Thymus (tissue), 11 donors: ENCODE measurements at regions not wholly inside any gene's neighbourhood (a gene's known extent, or its start where the extent isn't known, plus 50 kb on each side); places are given as distances from the start of the nearest gene placed in this dataset.

ENCODE experiments used
- DNase-seq, 9 donors: peaks; one replicate each; pipeline ENCODE4 v3.0.0-alpha.2; 2013; ENCODE audit warnings: low spot score in 9 of 9, low read depth in 6 of 9, missing footprints in 1 of 9
- H3K27ac ChIP-seq, 2 donors: one replicate each; pipeline ENCODE4 v1.5.1; 2013; ENCODE audit warnings: control low read depth in 1 of 2, low read depth in 1 of 2, low read length in 1 of 2, mild to moderate bottlenecking in 1 of 2, moderate library complexity in 1 of 2
- H3K27me3 ChIP-seq, 2 donors: one replicate each; pipeline ENCODE4 v1.5.1; 2013; ENCODE audit warnings: low read length in 1 of 2; ENCODE audit not compliant: control insufficient read depth in 2 of 2, insufficient read depth in 1 of 2
- H3K36me3 ChIP-seq, 2 donors: one replicate each; pipeline ENCODE4 v1.5.1; 2013; ENCODE audit warnings: low read length in 1 of 2, mild to moderate bottlenecking in 1 of 2, moderate library complexity in 1 of 2; ENCODE audit not compliant: control insufficient read depth in 2 of 2, insufficient read depth in 2 of 2
- H3K4me1 ChIP-seq, 2 donors: one replicate each; pipeline ENCODE4 v1.5.1; 2013; ENCODE audit warnings: low read length in 2 of 2; ENCODE audit not compliant: control insufficient read depth in 2 of 2, insufficient read depth in 2 of 2
- H3K4me3 ChIP-seq, 2 donors: one replicate each; pipeline ENCODE4 v1.5.1; 2013; ENCODE audit warnings: low read length in 2 of 2, control low read depth in 1 of 2, mild to moderate bottlenecking in 1 of 2
- H3K9me3 ChIP-seq, 2 donors: one replicate each; pipeline ENCODE4 v1.5.1; 2013; ENCODE audit warnings: low read length in 1 of 2, mild to moderate bottlenecking in 1 of 2; ENCODE audit not compliant: control insufficient read depth in 2 of 2, insufficient read depth in 1 of 2
- WGBS: extraction: QIAGEN DNeasy Blood & Tissue Kit; methylation state at CpG from one replicate; pipeline ENCODE4 v1.1.7; 2013; 5-methylcytosine and 5-hydroxymethylcytosine counted together
- donor health status: healthy.

DNA sequence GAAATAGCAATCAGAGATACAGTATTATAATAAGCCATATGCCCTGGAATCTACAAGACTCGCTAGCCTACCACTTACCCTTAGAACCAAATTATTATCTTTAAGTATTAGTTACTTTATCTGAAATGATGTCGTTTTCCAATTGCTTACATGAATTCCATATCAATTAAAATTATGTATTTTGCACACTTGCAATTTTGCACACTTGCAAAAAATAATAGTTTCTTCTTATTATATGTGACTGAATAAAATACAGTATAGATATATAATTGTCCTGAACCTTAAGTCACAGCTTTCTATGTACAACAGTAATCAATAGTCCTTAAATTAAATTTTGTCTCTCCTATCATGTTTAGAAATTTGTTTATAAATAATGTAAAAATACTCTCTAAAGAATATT is 2095.1 kb downstream of the NCAM2 start:
- WGBS, result 85% methylated on average over 2 of the region's 2 CpGs
- no peaks in the 10 kb centered on the region for H3K36me3 ChIP-seq
- no peaks in the 10 kb centered on the region for H3K27me3 ChIP-seq
- no peak for DNase-seq
- peaks cover 0 to 7% of the 10 kb centered on the region in 2 donors for H3K9me3 ChIP-seq
- H3K4me1 ChIP-seq, result no peaks in the 10 kb centered on the region
- H3K4me3 ChIP-seq, result no peak overlapping the region
- no peak overlapping the region for H3K27ac ChIP-seq

DNA sequence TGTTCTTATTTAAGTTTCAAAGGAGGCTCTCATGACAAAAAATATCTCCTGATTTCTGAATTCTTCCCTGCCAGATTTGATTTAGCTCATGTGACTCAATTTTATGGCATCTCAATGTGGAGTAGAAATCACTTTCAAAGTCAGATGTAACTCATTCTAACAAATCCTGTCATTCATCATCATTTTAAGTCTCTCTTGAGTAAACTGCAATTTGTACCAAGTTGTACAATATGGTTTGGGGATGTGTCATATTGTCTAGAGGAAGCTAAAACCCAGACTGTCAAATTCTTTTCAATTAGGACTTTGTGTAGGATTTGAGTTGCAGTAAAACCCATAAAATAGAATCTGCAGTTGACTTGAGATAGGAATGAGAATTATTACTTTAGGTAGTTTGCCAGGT is 2101.0 kb downstream of the NCAM2 start:
- no peaks in the 10 kb centered on the region for H3K36me3 ChIP-seq
- H3K4me3 ChIP-seq, result no peak overlapping the region
- H3K9me3 ChIP-seq, result peaks cover 0 to 7% of the 10 kb centered on the region in 2 donors
- no peaks in the 10 kb centered on the region for H3K4me1 ChIP-seq
- DNase-seq, result no peak
- H3K27ac ChIP-seq, result no peak overlapping the region
- no peaks in the 10 kb centered on the region for H3K27me3 ChIP-seq

DNA sequence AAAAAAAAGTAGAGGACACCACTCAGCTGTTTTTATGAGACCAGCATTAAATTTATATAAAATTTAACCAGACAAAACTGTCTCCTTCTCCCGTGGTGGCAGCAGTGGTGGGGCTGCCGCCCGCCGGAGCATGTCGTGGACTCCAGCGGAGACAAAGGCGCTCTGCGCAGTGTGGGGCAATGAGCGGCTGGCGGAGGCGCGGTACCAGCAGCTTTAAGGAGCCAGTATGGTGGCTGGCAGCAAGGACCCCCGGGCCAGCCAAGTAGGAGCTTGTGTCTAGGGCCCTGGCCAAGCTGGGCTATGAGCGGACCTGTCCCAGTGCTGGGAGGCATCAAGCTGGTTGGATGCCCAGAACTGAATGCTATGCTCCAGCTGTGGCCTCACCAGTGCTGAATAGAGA is 2102.9 kb downstream of the NCAM2 start:
- Histone ChIP-seq H3K27me3 (no peaks in the 10 kb centered on the region), H3K4me3 (no peak overlapping the region), H3K27ac (no peak overlapping the region), H3K4me1 (no peaks in the 10 kb centered on the region), H3K36me3 (no peaks in the 10 kb centered on the region), H3K9me3 (peaks cover 0 to 7% of the 10 kb centered on the region in 2 donors)
- no peak for DNase-seq
- 98% methylated on average over 14 of the region's 14 CpGs for WGBS

DNA sequence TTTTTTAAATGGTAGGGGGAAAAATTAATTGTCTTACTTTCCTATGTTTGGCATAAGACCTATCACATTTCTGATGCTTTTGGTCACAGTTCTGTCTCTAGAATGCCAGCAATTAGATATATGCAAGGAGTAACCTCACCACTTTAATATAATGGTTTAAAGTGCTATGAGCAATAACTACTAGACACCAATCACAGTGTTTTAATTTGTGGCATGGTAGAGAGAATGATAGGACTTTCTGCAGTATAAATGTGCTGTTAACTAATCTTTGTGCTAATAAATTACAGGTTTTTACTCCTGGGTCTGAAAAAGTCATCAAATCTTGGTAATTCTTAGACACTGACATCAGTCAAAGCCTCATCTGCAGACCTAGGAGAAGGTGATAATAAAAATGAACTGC is 2110.3 kb downstream of the NCAM2 start:
- H3K27ac ChIP-seq, result no peak overlapping the region
- no peak for DNase-seq
- peaks cover 0 to 3% of the 10 kb centered on the region in 2 donors for H3K9me3 ChIP-seq
- no peaks in the 10 kb centered on the region for H3K36me3 ChIP-seq
- H3K27me3 ChIP-seq, result no peaks in the 10 kb centered on the region
- H3K4me3 ChIP-seq, result no peak overlapping the region
- no peaks in the 10 kb centered on the region for H3K4me1 ChIP-seq

DNA sequence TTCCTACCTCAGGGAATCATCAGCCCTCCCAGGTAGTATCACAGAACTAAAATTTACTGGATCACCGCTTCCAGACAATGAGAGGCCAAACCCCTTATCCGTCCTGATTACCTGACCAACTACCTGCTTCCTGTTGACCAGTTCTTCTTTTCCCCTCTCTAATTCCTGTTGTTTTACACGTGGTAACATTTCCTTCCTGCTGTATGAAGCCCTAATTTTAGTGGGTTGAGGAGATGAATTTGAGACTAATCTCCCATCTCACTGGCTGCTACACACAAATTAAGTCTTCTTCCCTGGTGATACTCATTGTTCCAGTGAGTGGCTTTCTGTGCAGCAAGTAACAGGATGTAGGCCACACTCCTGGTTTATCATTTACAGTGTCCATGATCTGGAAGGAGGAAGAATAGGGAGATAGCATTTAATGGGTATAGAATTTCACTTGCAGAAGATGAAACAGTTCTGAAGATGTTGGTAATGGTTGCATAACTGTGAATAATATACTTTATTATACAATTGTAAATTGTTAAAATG is 2112.9 kb downstream of the NCAM2 start:
- Histone ChIP-seq H3K9me3 (peaks cover 0 to 3% of the 10 kb centered on the region in 2 donors), H3K4me1 (no peaks in the 10 kb centered on the region), H3K36me3 (no peaks in the 10 kb centered on the region), H3K4me3 (no peak overlapping the region), H3K27me3 (no peaks in the 10 kb centered on the region), H3K27ac (no peak overlapping the region)
- 58% methylated on average over 3 of the region's 3 CpGs for WGBS
- DNase-seq, result no peak

DNA sequence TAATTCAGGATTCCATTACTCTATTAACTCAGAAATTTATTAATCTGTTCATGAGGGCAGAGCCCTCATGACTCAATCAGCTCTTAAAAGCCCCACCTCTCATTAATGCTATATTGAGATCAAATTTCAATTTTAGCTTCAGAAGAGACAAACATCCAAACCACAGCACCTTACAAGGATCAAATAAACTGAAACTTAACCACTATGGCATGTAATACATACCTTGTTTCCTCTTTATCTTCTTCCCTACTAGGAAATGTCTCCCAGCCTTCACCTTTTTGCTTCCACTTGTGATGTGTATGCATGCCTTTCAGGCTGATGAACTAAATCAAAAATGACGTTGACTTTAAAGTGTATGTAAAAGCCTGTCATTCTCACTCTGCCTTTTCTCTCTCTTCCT is 2121.3 kb downstream of the NCAM2 start:
- no peak overlapping the region for H3K4me3 ChIP-seq
- 72% methylated on average over 1 of the region's 1 CpG for WGBS
- no peak for DNase-seq
- no peaks in the 10 kb centered on the region for H3K36me3 ChIP-seq
- H3K27ac ChIP-seq, result no peak overlapping the region
- H3K4me1 ChIP-seq, result no peaks in the 10 kb centered on the region
- H3K27me3 ChIP-seq, result no peaks in the 10 kb centered on the region
- H3K9me3 ChIP-seq, result no peaks in the 10 kb centered on the region

DNA sequence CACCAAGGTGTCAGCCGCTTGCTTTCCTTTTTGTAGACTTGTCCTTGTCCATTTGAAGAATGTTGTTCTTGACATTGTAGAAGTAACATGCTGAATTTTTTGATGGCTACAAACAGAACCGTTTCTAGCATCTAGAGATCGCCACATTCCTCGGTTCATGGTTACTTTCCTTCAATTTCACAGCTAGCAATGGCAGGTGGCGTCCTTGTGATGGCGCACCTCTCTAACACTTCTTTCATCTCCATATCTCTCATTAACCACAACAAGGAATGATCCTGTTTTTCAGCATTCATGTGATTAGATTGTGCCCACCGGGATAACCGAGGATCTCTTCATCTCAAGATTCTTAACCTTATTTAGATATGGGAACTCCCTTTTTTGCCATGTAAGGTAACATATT is 2129.8 kb downstream of the NCAM2 start:
- no peak overlapping the region for H3K4me3 ChIP-seq
- no peaks in the 10 kb centered on the region for H3K4me1 ChIP-seq
- no peaks in the 10 kb centered on the region for H3K36me3 ChIP-seq
- WGBS, result 91% methylated on average over 8 of the region's 8 CpGs
- H3K27ac ChIP-seq, result no peak overlapping the region
- no peak for DNase-seq
- H3K9me3 ChIP-seq, result no peaks in the 10 kb centered on the region
- H3K27me3 ChIP-seq, result no peaks in the 10 kb centered on the region

DNA sequence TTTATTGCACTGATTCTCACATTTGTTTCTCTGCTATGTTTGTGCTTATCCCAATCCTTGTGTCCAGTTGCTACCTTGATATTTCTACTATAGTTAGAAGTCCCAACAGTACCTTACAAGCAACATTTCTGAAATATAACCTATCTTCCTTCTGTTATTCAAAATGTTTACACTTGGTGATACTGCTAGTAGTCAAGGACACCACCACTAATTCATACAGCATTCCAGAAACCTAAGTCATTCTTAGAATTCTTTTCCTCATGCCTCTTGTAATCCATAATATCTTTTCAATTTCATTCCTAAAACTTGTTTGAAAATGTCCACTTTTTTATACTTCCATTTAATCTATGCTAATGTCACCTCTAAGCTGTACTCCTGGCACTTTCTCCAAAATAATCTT is 2132.1 kb downstream of the NCAM2 start:
- DNase-seq, result no peak
- Histone ChIP-seq H3K27me3 (no peaks in the 10 kb centered on the region), H3K27ac (no peak overlapping the region), H3K4me3 (no peak overlapping the region), H3K36me3 (no peaks in the 10 kb centered on the region), H3K4me1 (no peaks in the 10 kb centered on the region), H3K9me3 (no peaks in the 10 kb centered on the region)

DNA sequence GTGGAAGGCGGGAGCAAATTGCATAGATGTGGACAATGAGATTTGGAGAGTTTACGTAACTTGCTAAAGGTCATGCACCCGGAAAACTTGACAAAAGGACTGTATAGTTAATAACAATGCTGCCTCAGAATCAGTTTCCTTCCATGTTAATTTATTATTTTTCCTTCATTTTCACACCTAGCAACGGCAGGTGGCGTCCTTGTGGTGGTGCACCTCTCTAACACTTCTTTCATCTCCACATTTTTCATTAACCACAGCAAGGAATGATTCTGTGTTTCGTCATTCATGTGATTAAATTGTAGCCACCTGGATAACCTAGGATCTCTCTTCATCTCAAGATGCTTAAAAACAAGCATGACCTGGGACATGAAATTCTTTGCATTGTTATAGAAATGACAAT is 2133.0 kb downstream of the NCAM2 start:
- Histone ChIP-seq H3K4me1 (no peaks in the 10 kb centered on the region), H3K4me3 (no peak overlapping the region), H3K27me3 (no peaks in the 10 kb centered on the region), H3K9me3 (no peaks in the 10 kb centered on the region), H3K36me3 (no peaks in the 10 kb centered on the region), H3K27ac (no peak overlapping the region)
- DNase-seq, result no peak
- 80% methylated on average over 6 of the region's 6 CpGs for WGBS

DNA sequence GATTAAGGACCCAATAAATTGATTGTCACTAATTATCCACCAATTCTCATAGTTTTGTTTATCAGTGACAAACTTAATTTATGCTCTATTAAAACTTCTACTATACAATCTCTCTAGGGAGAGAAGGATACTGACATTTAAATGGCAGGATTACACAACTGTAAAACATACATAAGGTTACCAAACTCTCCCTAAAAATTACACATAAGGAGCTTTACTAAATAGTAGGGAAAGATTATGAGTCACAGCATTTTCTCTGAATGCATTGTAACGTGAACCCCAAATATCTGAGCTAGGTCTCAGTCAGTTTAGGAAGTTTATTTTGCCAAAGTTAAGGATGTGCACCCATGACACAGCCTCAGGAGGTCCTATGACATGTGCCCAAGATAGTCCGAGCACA is 2140.6 kb downstream of the NCAM2 start:
- no peaks in the 10 kb centered on the region for H3K36me3 ChIP-seq
- no peak overlapping the region for H3K4me3 ChIP-seq
- no peaks in the 10 kb centered on the region for H3K4me1 ChIP-seq
- WGBS, result 91% methylated on average over 2 of the region's 2 CpGs
- DNase-seq, result no peak
- no peak overlapping the region for H3K27ac ChIP-seq
- H3K27me3 ChIP-seq, result no peaks in the 10 kb centered on the region
- H3K9me3 ChIP-seq, result peaks cover 0 to 3% of the 10 kb centered on the region in 2 donors
